CD4-positive, alpha-beta T cell treated with Interferon alpha-2 for 1 hour (primary cell): ENCODE measurements at regions not wholly inside any gene's neighbourhood (a gene's known extent, or its start where the extent isn't known, plus 50 kb on each side); places are given as distances from the start of the nearest gene placed in this dataset.

Experiments used
- DNase-seq, 2 donors: peaks; one replicate each; pipeline ENCODE4 v3.0.0-alpha.2; 2020 to 2022

GRCh38 chr10:62924344-62924748, 108.2 kb upstream of the EGR2 start:
- DNase-seq, result no peak

- DNase-seq, result no peak
These were observed 103.6 kb upstream of the EGR2 start for GRCh38 chr10:62919776-62920175.

- no peak for DNase-seq
These were observed 101.5 kb upstream of the EGR2 start for GRCh38 chr10:62917475-62918238.

- DNase-seq, result no peak
These were observed 100.0 kb upstream of the EGR2 start for GRCh38 chr10:62916141-62916603.

- DNase-seq, result no peak
These were observed 99.0 kb upstream of the EGR2 start for GRCh38 chr10:62915158-62915557.

- no peak for DNase-seq
These were observed 95.9 kb upstream of the EGR2 start for GRCh38 chr10:62912086-62912485.

- no peak for DNase-seq
These were observed 95.2 kb upstream of the EGR2 start for GRCh38 chr10:62911210-62911963.

- no peak for DNase-seq
These were observed 91.5 kb upstream of the EGR2 start for GRCh38 chr10:62907470-62908212.

GRCh38 chr10:62904281-62904875, 88.2 kb upstream of the EGR2 start:
- no peak for DNase-seq

GRCh38 chr10:62903828-62904227, 87.7 kb upstream of the EGR2 start:
- no peak for DNase-seq

GRCh38 chr10:62900829-62901571, 84.8 kb upstream of the EGR2 start:
- DNase-seq, result no peak

GRCh38 chr10:62899311-62899710, 83.1 kb upstream of the EGR2 start:
- DNase-seq, result no peak

GRCh38 chr10:62895063-62895462, 78.9 kb upstream of the EGR2 start:
- no peak for DNase-seq

GRCh38 chr10:62894156-62894555, 78.0 kb upstream of the EGR2 start:
- no peak for DNase-seq

GRCh38 chr10:62893036-62893435, 76.9 kb upstream of the EGR2 start:
- DNase-seq, result no peak

- DNase-seq, result no peak
These were observed 74.2 kb upstream of the EGR2 start for GRCh38 chr10:62890395-62890794.

GRCh38 chr10:62887642-62888041, 71.5 kb upstream of the EGR2 start:
- DNase-seq, result no peak

GRCh38 chr10:62885684-62886461, 69.7 kb upstream of the EGR2 start:
- no peak for DNase-seq

GRCh38 chr10:62880162-62880561, 64.0 kb upstream of the EGR2 start:
- DNase-seq, result no peak

GRCh38 chr10:62873866-62874265, 57.7 kb upstream of the EGR2 start:
- DNase-seq, result no peak

GRCh38 chr10:62870866-62871265, 54.7 kb upstream of the EGR2 start:
- DNase-seq, result no peak

- DNase-seq, result no peak
These were observed 53.8 kb upstream of the EGR2 start for GRCh38 chr10:62869958-62870357.
